WERI-Rb-1 (cell line): ENCODE measurements at regions not wholly inside any gene's neighbourhood (a gene's known extent, or its start where the extent isn't known, plus 50 kb on each side); places are given as distances from the start of the nearest gene placed in this dataset.

ENCODE experiments used
- DNase-seq: peaks from one replicate; pipeline ENCODE4 v3.0.0-alpha.2; 2020
- H3K27ac ChIP-seq: fragments of 250-450 bp; sonication (Bioruptor Pico); 2 replicates; pipeline ENCODE4 v1.5.1; 2020; ENCODE audit warnings: mild to moderate bottlenecking, moderate library complexity
- H3K27me3 ChIP-seq: fragments of 250-450 bp; sonication (Bioruptor Pico); 2 replicates; pipeline ENCODE4 v1.5.1; 2021; ENCODE audit warnings: mild to moderate bottlenecking, low read depth, moderate library complexity; ENCODE audit not compliant: insufficient read depth, severe bottlenecking
- H3K36me3 ChIP-seq: fragments of 250-450 bp; sonication (Bioruptor Pico); 2 replicates; pipeline ENCODE4 v1.5.1; 2020; ENCODE audit warnings: mild to moderate bottlenecking, moderate library complexity
- H3K4me3 ChIP-seq: 2 replicates; pipeline ENCODE4 v1.5.1; 2011; ENCODE audit warnings: low read depth, mild to moderate bottlenecking, control low read depth, low read length
- H3K9me3 ChIP-seq: fragments of 250-450 bp; sonication (Bioruptor Pico); 2 replicates; pipeline ENCODE4 v1.5.1; 2021; ENCODE audit warnings: mild to moderate bottlenecking, moderate library complexity; ENCODE audit not compliant: severe bottlenecking
- CTCF ChIP-seq: IDR thresholded peaks from 2 replicates; pipeline ENCODE4 v1.5.1; 2011; ENCODE audit warnings: low read depth, mild to moderate bottlenecking, control low read depth, inconsistent platforms, low read length

DNA sequence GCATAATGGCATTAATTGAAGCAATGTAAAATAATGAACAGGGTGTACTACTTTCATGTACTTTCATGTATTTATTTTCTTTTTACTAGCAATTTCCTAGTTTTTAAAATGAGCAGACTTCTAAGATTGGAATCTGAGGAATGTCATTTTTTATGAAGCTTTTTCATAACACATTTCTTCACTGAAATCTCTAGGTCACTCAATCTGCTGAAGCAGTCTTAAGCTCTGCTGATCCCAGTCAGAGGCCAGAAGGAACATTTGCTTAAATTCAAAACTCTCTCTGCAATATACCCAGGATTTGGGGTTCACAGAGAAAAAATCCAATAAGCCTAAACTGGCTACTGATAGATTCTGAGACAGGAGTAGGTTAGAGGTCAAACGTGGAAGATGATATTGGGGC lies 73.6 kb upstream of the CNTN1 start:
- H3K9me3 ChIP-seq, result no peaks in the 10 kb centered on the region
- TF ChIP-seq CTCF, result no peak
- H3K27me3 ChIP-seq, result no peaks in the 10 kb centered on the region
- no peak overlapping the region for H3K27ac ChIP-seq
- no peak for DNase-seq
- no peaks in the 10 kb centered on the region for H3K36me3 ChIP-seq
- H3K4me3 ChIP-seq, result no peak overlapping the region

DNA sequence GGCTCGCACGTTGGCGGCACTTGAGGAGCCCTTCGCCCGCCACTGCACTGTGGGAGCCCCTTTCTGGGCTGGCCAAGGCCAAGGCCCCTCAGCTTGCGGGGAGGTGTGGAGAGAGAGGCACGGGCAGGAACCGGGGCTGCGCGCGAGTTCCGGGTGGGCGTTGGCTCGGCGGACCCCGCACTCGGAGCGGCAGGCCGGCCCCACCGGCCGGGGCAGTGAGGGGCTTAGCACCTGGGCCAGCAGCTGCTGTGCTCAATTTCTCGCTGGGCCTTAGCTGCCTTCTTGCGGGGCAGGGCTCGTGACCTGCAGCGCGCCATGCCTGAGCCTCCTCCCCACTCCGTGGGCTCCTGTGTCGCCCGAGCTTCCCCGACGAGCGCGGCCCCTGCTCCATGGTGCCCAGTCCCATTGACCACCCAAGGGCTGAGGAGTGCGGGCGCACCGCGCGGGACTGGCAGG lies 71.6 kb upstream of the CNTN1 start:
- Histone ChIP-seq H3K27me3 (no peaks in the 10 kb centered on the region), H3K9me3 (no peaks in the 10 kb centered on the region), H3K4me3 (no peak overlapping the region), H3K27ac (no peak overlapping the region), H3K36me3 (no peaks in the 10 kb centered on the region)
- no peak for TF ChIP-seq CTCF
- DNase-seq, result no peak

GRCh38 chr12:40622246-40622838 lies 69.9 kb upstream of the CNTN1 start:
- Histone ChIP-seq H3K9me3 (no peaks in the 10 kb centered on the region), H3K27me3 (no peaks in the 10 kb centered on the region), H3K36me3 (no peaks in the 10 kb centered on the region), H3K27ac (no peak overlapping the region), H3K4me3 (no peak overlapping the region)
- peak; percentile 45 for DNase-seq
- peak; percentile 55; the same call in 1 of the 2 replicates for TF ChIP-seq CTCF

DNA sequence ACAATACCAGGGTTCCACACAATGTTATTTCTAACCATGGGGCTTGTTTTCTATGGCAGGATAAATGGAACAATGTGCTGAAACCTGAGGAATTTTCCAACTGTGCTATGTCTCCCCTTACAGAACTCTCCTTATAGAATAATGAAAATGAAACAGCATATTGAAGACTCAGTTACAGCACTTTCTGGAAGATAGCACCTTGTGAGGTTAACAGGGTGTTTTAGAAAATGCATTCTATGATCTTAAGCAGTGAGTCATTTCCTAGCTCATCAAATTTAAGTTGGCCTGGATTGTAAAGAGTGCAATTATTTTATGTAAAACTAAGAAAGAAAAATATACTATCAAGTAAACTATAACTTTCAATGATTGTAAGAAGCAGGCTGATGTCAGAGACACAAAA lies 60.1 kb upstream of the CNTN1 start:
- Histone ChIP-seq H3K27me3 (no peaks in the 10 kb centered on the region), H3K4me3 (no peak overlapping the region), H3K27ac (no peak overlapping the region), H3K36me3 (no peaks in the 10 kb centered on the region), H3K9me3 (no peaks in the 10 kb centered on the region)
- TF ChIP-seq CTCF, result no peak
- no peak for DNase-seq

GRCh38 chr12:40632933-40633332 lies 59.3 kb upstream of the CNTN1 start:
- H3K4me3 ChIP-seq, result no peak overlapping the region
- H3K27ac ChIP-seq, result no peak overlapping the region
- H3K36me3 ChIP-seq, result no peaks in the 10 kb centered on the region
- TF ChIP-seq CTCF, result no peak
- H3K9me3 ChIP-seq, result no peaks in the 10 kb centered on the region
- no peak for DNase-seq
- no peaks in the 10 kb centered on the region for H3K27me3 ChIP-seq

- H3K36me3 ChIP-seq, result no peaks in the 10 kb centered on the region
- DNase-seq, result no peak
- no peak overlapping the region for H3K27ac ChIP-seq
- TF ChIP-seq CTCF, result no peak
- no peaks in the 10 kb centered on the region for H3K9me3 ChIP-seq
- no peak overlapping the region for H3K4me3 ChIP-seq
- H3K27me3 ChIP-seq, result no peaks in the 10 kb centered on the region
These were observed 57.6 kb upstream of the CNTN1 start for GRCh38 chr12:40634517-40635131.
